Esophagus muscularis mucosa (tissue), 4 donors: ENCODE measurements at regions not wholly inside any gene's neighbourhood (a gene's known extent, or its start where the extent isn't known, plus 50 kb on each side); places are given as distances from the start of the nearest gene placed in this dataset.

ENCODE experiments used
- CTCF ChIP-seq, 3 experiments: fragments of 200-600 bp in 2 of 3; fragments of 450-650 bp in 1 of 3; sonication (generic) in 2 of 3; IDR thresholded peaks; one replicate each; pipeline ENCODE4 v1.5.1; 2017 to 2019; ENCODE audit warnings: antibody characterized with exemption in 3 of 3, mild to moderate bottlenecking in 2 of 3, moderate library complexity in 1 of 3
- EP300 ChIP-seq: sonication (generic); formaldehyde crosslinking; IDR thresholded peaks from one replicate; pipeline ENCODE4 v1.6.1; 2017; ENCODE audit warnings: antibody characterized with exemption
- POLR2AphosphoS5 ChIP-seq, 2 donors: sonication (generic); formaldehyde crosslinking; IDR thresholded peaks; one replicate each; pipeline ENCODE4 v1.6.1; 2017; ENCODE audit warnings: antibody characterized with exemption in 2 of 2

- TF ChIP-seq CTCF (IDR thresholded peaks at IDR 0.05) (no peak), POLR2AphosphoS5 (IDR thresholded peaks at IDR 0.05) (no peak), EP300 (no peak)
These were observed 63.7 kb upstream of the FOXB1 start for GRCh38 chr15:59940456-59940855.
